NT2/D1 (cell line): ENCODE measurements at regions not wholly inside any gene's neighbourhood (a gene's known extent, or its start where the extent isn't known, plus 50 kb on each side); places are given as distances from the start of the nearest gene placed in this dataset.

Source experiments
- SUZ12 ChIP-seq: IDR thresholded peaks from 2 replicates; pipeline ENCODE4 v1.6.1; 2011; ENCODE audit not compliant: insufficient read length, insufficient read depth; ENCODE audit errors: extremely low read depth
- YY1 ChIP-seq: IDR thresholded peaks from 2 replicates; pipeline ENCODE4 v1.6.1; 2011; ENCODE audit not compliant: insufficient read length, insufficient read depth
- ZNF274 ChIP-seq: IDR thresholded peaks from 2 replicates; pipeline ENCODE4 v1.6.1; 2011; ENCODE audit warnings: mild to moderate bottlenecking, low read depth, low read length

DNA sequence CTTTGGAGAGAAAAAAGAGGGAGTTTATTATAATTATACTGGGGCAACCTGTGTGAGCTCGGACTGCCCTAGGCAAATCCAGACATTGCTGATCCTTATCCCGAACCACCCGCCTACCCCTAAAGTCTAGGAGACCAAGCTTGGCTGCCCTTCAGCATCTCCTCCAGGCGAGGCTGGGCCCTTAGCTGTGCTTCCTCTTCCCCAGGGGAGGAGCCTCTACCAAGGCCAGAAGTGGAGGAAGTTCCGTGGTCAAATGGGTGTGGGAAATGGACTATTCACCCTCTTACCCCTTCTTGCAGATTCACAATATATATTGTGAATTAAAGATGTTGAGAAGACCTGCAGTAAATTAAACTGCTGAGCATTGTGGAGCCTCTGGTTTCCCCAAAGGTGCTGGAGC lies 158.3 kb upstream of the HES1 start:
- TF ChIP-seq ZNF274 (no peak), SUZ12 (no peak), YY1 (no peak)
